ENCODE measurements at regions not wholly inside any gene's neighbourhood (a gene's known extent, or its start where the extent isn't known, plus 50 kb on each side); places are given as distances from the start of the nearest gene placed in this dataset.

GRCh38 chr18:64810354-64810753 is 661.5 kb upstream of the LINC00305 start:
- no peak for DNase-seq
- POLR2A ChIA-PET, result no interaction called here
- Mint-ChIP-seq H3K27me3 (no peaks in the 10 kb centered on the region), H3K27ac (no peak overlapping the region), H3K36me3 (no peaks in the 10 kb centered on the region), H3K9me3 (peaks cover 17% of the 10 kb centered on the region), H3K4me3 (no peak overlapping the region), H3K4me1 (ENCODE audit: low read depth) (no peaks in the 10 kb centered on the region)
- intact Hi-C loops (cut with micrococcal nuclease), result no loop called here
- CTCF ChIA-PET, result no interaction called here

- intact Hi-C loops (cut with micrococcal nuclease), result no loop called here
- H3K4me3 Mint-ChIP-seq, result no peak overlapping the region
- no peaks in the 10 kb centered on the region for H3K36me3 Mint-ChIP-seq
- H3K27ac Mint-ChIP-seq, result no peak overlapping the region
- H3K4me1 Mint-ChIP-seq (ENCODE audit: low read depth), result no peaks in the 10 kb centered on the region
- no peak for DNase-seq
- CTCF ChIA-PET, result no interaction called here
- no peaks in the 10 kb centered on the region for H3K27me3 Mint-ChIP-seq
- POLR2A ChIA-PET, result no interaction called here
- H3K9me3 Mint-ChIP-seq, result peaks cover 17% of the 10 kb centered on the region
These were observed 660.9 kb upstream of the LINC00305 start for GRCh38 chr18:64809801-64810200.

- peaks cover 7% of the 10 kb centered on the region for H3K9me3 Mint-ChIP-seq
- no peaks in the 10 kb centered on the region for H3K36me3 Mint-ChIP-seq
- ChIA-PET POLR2A (no interaction called here), CTCF (no interaction called here)
- H3K4me1 Mint-ChIP-seq (ENCODE audit: low read depth), result no peaks in the 10 kb centered on the region
- no peak overlapping the region for H3K4me3 Mint-ChIP-seq
- no peaks in the 10 kb centered on the region for H3K27me3 Mint-ChIP-seq
- H3K27ac Mint-ChIP-seq, result no peak overlapping the region
- intact Hi-C loops (cut with micrococcal nuclease), result no loop called here
- no peak for DNase-seq
These were observed 658.7 kb upstream of the LINC00305 start for GRCh38 chr18:64807560-64807959.

- ChIA-PET CTCF (no interaction called here), POLR2A (no interaction called here)
- intact Hi-C loops (cut with micrococcal nuclease), result no loop called here
- H3K4me1 Mint-ChIP-seq (ENCODE audit: low read depth), result no peaks in the 10 kb centered on the region
- no peaks in the 10 kb centered on the region for H3K27me3 Mint-ChIP-seq
- H3K27ac Mint-ChIP-seq, result no peak overlapping the region
- H3K36me3 Mint-ChIP-seq, result no peaks in the 10 kb centered on the region
- H3K4me3 Mint-ChIP-seq, result no peak overlapping the region
- peaks cover 7% of the 10 kb centered on the region for H3K9me3 Mint-ChIP-seq
- DNase-seq, result no peak
These were observed 657.8 kb upstream of the LINC00305 start for GRCh38 chr18:64806691-64807090.

GRCh38 chr18:64806232-64806631 is 657.3 kb upstream of the LINC00305 start:
- H3K27me3 Mint-ChIP-seq, result no peaks in the 10 kb centered on the region
- H3K4me3 Mint-ChIP-seq, result no peak overlapping the region
- ChIA-PET CTCF (no interaction called here), POLR2A (no interaction called here)
- H3K27ac Mint-ChIP-seq, result no peak overlapping the region
- peaks cover 5% of the 10 kb centered on the region for H3K9me3 Mint-ChIP-seq
- H3K4me1 Mint-ChIP-seq (ENCODE audit: low read depth), result no peaks in the 10 kb centered on the region
- no peaks in the 10 kb centered on the region for H3K36me3 Mint-ChIP-seq
- DNase-seq, result no peak
- intact Hi-C loops (cut with micrococcal nuclease), result no loop called here

- Mint-ChIP-seq H3K4me3 (no peak overlapping the region), H3K36me3 (no peaks in the 10 kb centered on the region), H3K27me3 (no peaks in the 10 kb centered on the region), H3K4me1 (ENCODE audit: low read depth) (no peaks in the 10 kb centered on the region), H3K9me3 (peaks cover 2% of the 10 kb centered on the region), H3K27ac (no peak overlapping the region)
- CTCF ChIA-PET, result no interaction called here
- POLR2A ChIA-PET, result no interaction called here
- intact Hi-C loops (cut with micrococcal nuclease), result no loop called here
- no peak for DNase-seq
These were observed 654.6 kb upstream of the LINC00305 start for GRCh38 chr18:64803471-64803870.

- intact Hi-C loops (cut with micrococcal nuclease), result no loop called here
- no peak overlapping the region for H3K4me3 Mint-ChIP-seq
- H3K27me3 Mint-ChIP-seq, result no peaks in the 10 kb centered on the region
- no peaks in the 10 kb centered on the region for H3K4me1 Mint-ChIP-seq (ENCODE audit: low read depth)
- H3K9me3 Mint-ChIP-seq, result peaks cover 3% of the 10 kb centered on the region
- POLR2A ChIA-PET, result no interaction called here
- DNase-seq, result no peak
- H3K36me3 Mint-ChIP-seq, result no peaks in the 10 kb centered on the region
- no peak overlapping the region for H3K27ac Mint-ChIP-seq
- CTCF ChIA-PET, result no interaction called here
These were observed 651.3 kb upstream of the LINC00305 start for GRCh38 chr18:64800151-64800550.

- no peak overlapping the region for H3K4me3 Mint-ChIP-seq
- intact Hi-C loops (cut with micrococcal nuclease), result no loop called here
- no peaks in the 10 kb centered on the region for H3K27me3 Mint-ChIP-seq
- H3K36me3 Mint-ChIP-seq, result no peaks in the 10 kb centered on the region
- POLR2A ChIA-PET, result no interaction called here
- no peak overlapping the region for H3K27ac Mint-ChIP-seq
- DNase-seq, result no peak
- no peaks in the 10 kb centered on the region for H3K4me1 Mint-ChIP-seq (ENCODE audit: low read depth)
- peaks cover 3% of the 10 kb centered on the region for H3K9me3 Mint-ChIP-seq
- CTCF ChIA-PET, result no interaction called here
These were observed 650.5 kb upstream of the LINC00305 start for GRCh38 chr18:64799376-64799775.

GRCh38 chr18:64791236-64791635 is 642.3 kb upstream of the LINC00305 start:
- DNase-seq, result no peak
- ChIA-PET CTCF (interaction anchor here (1.5 kb wide), 1 partner anchor 20 kb away, joined by 3 read pairs; no protein-coding TSS in a partner anchor), POLR2A (no interaction called here)
- Mint-ChIP-seq H3K27ac (no peak overlapping the region), H3K9me3 (peaks cover 12% of the 10 kb centered on the region), H3K4me3 (no peak overlapping the region), H3K4me1 (ENCODE audit: low read depth) (no peaks in the 10 kb centered on the region), H3K36me3 (no peaks in the 10 kb centered on the region), H3K27me3 (no peaks in the 10 kb centered on the region)
- intact Hi-C loops (cut with micrococcal nuclease), result no loop called here

GRCh38 chr18:64785686-64786085 is 636.8 kb upstream of the LINC00305 start:
- ChIA-PET POLR2A (no interaction called here), CTCF (no interaction called here)
- Mint-ChIP-seq H3K27me3 (no peaks in the 10 kb centered on the region), H3K27ac (no peak overlapping the region), H3K4me3 (no peak overlapping the region), H3K9me3 (peaks cover 16% of the 10 kb centered on the region), H3K4me1 (ENCODE audit: low read depth) (no peaks in the 10 kb centered on the region), H3K36me3 (no peaks in the 10 kb centered on the region)
- DNase-seq, result no peak
- intact Hi-C loops (cut with micrococcal nuclease), result no loop called here

GRCh38 chr18:64777556-64777955 is 628.7 kb upstream of the LINC00305 start:
- DNase-seq, result no peak
- peaks cover 1% of the 10 kb centered on the region for H3K9me3 Mint-ChIP-seq
- no peaks in the 10 kb centered on the region for H3K4me1 Mint-ChIP-seq (ENCODE audit: low read depth)
- H3K27me3 Mint-ChIP-seq, result no peaks in the 10 kb centered on the region
- H3K36me3 Mint-ChIP-seq, result no peaks in the 10 kb centered on the region
- POLR2A ChIA-PET, result no interaction called here
- intact Hi-C loops (cut with micrococcal nuclease), result no loop called here
- CTCF ChIA-PET, result no interaction called here
- H3K4me3 Mint-ChIP-seq, result no peak overlapping the region
- no peak overlapping the region for H3K27ac Mint-ChIP-seq

GRCh38 chr18:64765908-64766307 is 617.0 kb upstream of the LINC00305 start:
- CTCF ChIA-PET, result no interaction called here
- H3K9me3 Mint-ChIP-seq, result peaks cover 19% of the 10 kb centered on the region
- no peaks in the 10 kb centered on the region for H3K27me3 Mint-ChIP-seq
- no peak overlapping the region for H3K4me3 Mint-ChIP-seq
- POLR2A ChIA-PET, result no interaction called here
- DNase-seq, result no peak
- intact Hi-C loops (cut with micrococcal nuclease), result no loop called here
- H3K36me3 Mint-ChIP-seq, result no peaks in the 10 kb centered on the region
- no peak overlapping the region for H3K27ac Mint-ChIP-seq
- H3K4me1 Mint-ChIP-seq (ENCODE audit: low read depth), result no peaks in the 10 kb centered on the region

GRCh38 chr18:64752707-64753106 is 603.8 kb upstream of the LINC00305 start:
- no peak overlapping the region for H3K27ac Mint-ChIP-seq

GRCh38 chr18:64749884-64750283 is 601.0 kb upstream of the LINC00305 start:
- POLR2A ChIA-PET, result no interaction called here
- Mint-ChIP-seq H3K27me3 (no peaks in the 10 kb centered on the region), H3K27ac (no peak overlapping the region), H3K9me3 (peaks cover 13% of the 10 kb centered on the region), H3K4me1 (ENCODE audit: low read depth) (no peaks in the 10 kb centered on the region), H3K4me3 (no peak overlapping the region), H3K36me3 (no peaks in the 10 kb centered on the region)
- DNase-seq, result no peak
- intact Hi-C loops (cut with micrococcal nuclease), result no loop called here
- CTCF ChIA-PET, result no interaction called here

More at GRCh38 chr18:64752707-64753106, 603.8 kb upstream of the LINC00305 start:
- ChIA-PET POLR2A (no interaction called here), CTCF (no interaction called here)
- H3K9me3 Mint-ChIP-seq, result peaks cover 16% of the 10 kb centered on the region
- H3K4me1 Mint-ChIP-seq (ENCODE audit: low read depth), result no peaks in the 10 kb centered on the region
- DNase-seq, result no peak
- intact Hi-C loops (cut with micrococcal nuclease), result no loop called here
- no peaks in the 10 kb centered on the region for H3K36me3 Mint-ChIP-seq
- H3K4me3 Mint-ChIP-seq, result no peak overlapping the region
- H3K27me3 Mint-ChIP-seq, result no peaks in the 10 kb centered on the region
